GM23338 (cell line): ENCODE measurements at regions not wholly inside any gene's neighbourhood (a gene's known extent, or its start where the extent isn't known, plus 50 kb on each side); places are given as distances from the start of the nearest gene placed in this dataset.

Source experiments
- EZH2 ChIP-seq: fragments of 200-600 bp; sonication (generic); IDR thresholded peaks from one replicate; pipeline ENCODE4 v1.8.0; 2017; ENCODE audit warnings: antibody characterized with exemption, mild to moderate bottlenecking, low read depth; ENCODE audit not compliant: unreplicated experiment
- EZH2phosphoT487 ChIP-seq: fragments of 200-600 bp; sonication (generic); IDR thresholded peaks from one replicate; pipeline ENCODE4 v1.8.1; 2018; ENCODE audit warnings: antibody characterized with exemption; ENCODE audit not compliant: unreplicated experiment
- POLR2AphosphoS5 ChIP-seq: IDR thresholded peaks from 2 replicates; pipeline ENCODE4 v1.6.1; 2016; ENCODE audit warnings: antibody characterized with exemption, low read depth
- TF ChIP-seq, protein P1 (sequence below), 2 experiments: fragments of 200-600 bp in 1 of 2; sonication (generic) in 1 of 2; conservative IDR thresholded peaks; 2 replicates each; pipeline versions ENCODE4 v1.5.1 to v1.6.1; 2016 to 2017; ENCODE audit warnings: antibody characterized with exemption in 2 of 2, low read depth in 2 of 2, mild to moderate bottlenecking in 2 of 2, moderate library complexity in 1 of 2
- TF ChIP-seq, protein P2 (sequence below): IDR thresholded peaks from one replicate; pipeline ENCODE4 v1.6.1; 2018; ENCODE audit warnings: antibody characterized with exemption; ENCODE audit not compliant: unreplicated experiment

DNA sequence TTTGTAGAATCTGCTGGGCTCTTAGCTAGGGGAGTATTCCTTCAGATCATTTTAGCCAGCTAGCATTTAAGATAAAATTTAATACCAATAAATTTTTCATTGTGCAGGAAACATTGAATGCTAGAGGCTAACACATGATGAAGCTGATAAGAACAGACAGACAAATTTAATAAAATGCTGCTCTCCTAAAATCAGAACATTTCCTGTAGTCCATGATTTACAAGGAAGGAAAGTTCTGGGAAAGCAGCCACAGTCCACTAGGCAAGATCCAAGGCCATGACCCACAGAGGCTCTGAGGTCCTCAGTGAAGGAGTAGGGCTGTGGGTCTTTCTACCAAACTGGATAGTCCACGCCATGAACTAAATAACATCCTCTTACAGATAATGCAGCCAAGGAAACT is 253.0 kb downstream of the ICE1 start:
- TF ChIP-seq, protein P1, sequence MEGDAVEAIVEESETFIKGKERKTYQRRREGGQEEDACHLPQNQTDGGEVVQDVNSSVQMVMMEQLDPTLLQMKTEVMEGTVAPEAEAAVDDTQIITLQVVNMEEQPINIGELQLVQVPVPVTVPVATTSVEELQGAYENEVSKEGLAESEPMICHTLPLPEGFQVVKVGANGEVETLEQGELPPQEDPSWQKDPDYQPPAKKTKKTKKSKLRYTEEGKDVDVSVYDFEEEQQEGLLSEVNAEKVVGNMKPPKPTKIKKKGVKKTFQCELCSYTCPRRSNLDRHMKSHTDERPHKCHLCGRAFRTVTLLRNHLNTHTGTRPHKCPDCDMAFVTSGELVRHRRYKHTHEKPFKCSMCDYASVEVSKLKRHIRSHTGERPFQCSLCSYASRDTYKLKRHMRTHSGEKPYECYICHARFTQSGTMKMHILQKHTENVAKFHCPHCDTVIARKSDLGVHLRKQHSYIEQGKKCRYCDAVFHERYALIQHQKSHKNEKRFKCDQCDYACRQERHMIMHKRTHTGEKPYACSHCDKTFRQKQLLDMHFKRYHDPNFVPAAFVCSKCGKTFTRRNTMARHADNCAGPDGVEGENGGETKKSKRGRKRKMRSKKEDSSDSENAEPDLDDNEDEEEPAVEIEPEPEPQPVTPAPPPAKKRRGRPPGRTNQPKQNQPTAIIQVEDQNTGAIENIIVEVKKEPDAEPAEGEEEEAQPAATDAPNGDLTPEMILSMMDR (conservative IDR thresholded peaks at IDR 0.05; ENCODE audit: low read depth in 2 of 2), result no peak
- TF ChIP-seq POLR2AphosphoS5, result no peak
- no peak for TF ChIP-seq EZH2phosphoT487
- TF ChIP-seq, protein P2, sequence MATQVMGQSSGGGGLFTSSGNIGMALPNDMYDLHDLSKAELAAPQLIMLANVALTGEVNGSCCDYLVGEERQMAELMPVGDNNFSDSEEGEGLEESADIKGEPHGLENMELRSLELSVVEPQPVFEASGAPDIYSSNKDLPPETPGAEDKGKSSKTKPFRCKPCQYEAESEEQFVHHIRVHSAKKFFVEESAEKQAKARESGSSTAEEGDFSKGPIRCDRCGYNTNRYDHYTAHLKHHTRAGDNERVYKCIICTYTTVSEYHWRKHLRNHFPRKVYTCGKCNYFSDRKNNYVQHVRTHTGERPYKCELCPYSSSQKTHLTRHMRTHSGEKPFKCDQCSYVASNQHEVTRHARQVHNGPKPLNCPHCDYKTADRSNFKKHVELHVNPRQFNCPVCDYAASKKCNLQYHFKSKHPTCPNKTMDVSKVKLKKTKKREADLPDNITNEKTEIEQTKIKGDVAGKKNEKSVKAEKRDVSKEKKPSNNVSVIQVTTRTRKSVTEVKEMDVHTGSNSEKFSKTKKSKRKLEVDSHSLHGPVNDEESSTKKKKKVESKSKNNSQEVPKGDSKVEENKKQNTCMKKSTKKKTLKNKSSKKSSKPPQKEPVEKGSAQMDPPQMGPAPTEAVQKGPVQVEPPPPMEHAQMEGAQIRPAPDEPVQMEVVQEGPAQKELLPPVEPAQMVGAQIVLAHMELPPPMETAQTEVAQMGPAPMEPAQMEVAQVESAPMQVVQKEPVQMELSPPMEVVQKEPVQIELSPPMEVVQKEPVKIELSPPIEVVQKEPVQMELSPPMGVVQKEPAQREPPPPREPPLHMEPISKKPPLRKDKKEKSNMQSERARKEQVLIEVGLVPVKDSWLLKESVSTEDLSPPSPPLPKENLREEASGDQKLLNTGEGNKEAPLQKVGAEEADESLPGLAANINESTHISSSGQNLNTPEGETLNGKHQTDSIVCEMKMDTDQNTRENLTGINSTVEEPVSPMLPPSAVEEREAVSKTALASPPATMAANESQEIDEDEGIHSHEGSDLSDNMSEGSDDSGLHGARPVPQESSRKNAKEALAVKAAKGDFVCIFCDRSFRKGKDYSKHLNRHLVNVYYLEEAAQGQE, result no peak
- TF ChIP-seq EZH2, result no peak
